Left colon (tissue), 2 donors: ENCODE measurements at regions not wholly inside any gene's neighbourhood (a gene's known extent, or its start where the extent isn't known, plus 50 kb on each side); places are given as distances from the start of the nearest gene placed in this dataset.

Experiments used
- ATAC-seq: fragments of 200-7000 bp; cut with Tn5 transposase; one replicate; pipeline ENCODE4 v1.9.1; 2020; ENCODE audit warnings: mild to moderate bottlenecking, moderate library complexity
- DNase-seq, 2 donors: peaks; one replicate each; pipeline ENCODE4 v3.0.0-alpha.2; 2020
- intact Hi-C, 2 donors: fragments of 100-400 bp; cut with DNase I in 1 of 2; cut with micrococcal nuclease in 1 of 2; formaldehyde crosslinking; loops; one replicate each; pipeline versions ENCODE4 v1.11.2 to v1.14.0; 2022; cut with DNase I, micrococcal nuclease
- microRNA-seq, 2 donors: library from miRNA; unstranded; fragments of <30 nt; microRNA quantifications; one replicate each; pipeline versions ENCODE4 v1.1.0 to v1.2.0, GENCODE V29; 2020
- donor health status: DM: no; HTN: no; CAD: no.
- donor health status: DM: yes; HTN: yes; CAD: no.

DNA sequence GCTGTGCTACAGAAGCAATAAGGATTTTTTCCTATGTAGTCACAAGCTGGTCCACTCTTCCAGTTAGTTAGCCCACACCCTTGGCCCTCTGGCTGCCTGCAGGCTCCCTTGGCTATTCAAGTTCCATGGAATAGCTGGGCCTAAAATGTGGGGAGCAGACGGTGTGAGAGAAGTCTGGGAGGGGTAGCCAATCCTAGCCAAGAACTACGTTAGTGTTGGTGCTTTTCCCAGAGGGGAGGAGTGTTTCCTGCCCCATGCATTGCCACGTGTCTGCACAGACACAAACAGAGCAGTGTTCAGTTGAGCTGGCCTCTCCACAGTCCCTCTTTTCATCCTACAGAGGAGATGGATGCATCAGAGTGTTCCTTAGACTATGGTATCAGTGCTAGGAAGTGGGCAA lies 59.0 kb upstream of the IPO9 start:
- ATAC-seq (no peak), DNase-seq (no peak)
- intact Hi-C loops: no loop called here

DNA sequence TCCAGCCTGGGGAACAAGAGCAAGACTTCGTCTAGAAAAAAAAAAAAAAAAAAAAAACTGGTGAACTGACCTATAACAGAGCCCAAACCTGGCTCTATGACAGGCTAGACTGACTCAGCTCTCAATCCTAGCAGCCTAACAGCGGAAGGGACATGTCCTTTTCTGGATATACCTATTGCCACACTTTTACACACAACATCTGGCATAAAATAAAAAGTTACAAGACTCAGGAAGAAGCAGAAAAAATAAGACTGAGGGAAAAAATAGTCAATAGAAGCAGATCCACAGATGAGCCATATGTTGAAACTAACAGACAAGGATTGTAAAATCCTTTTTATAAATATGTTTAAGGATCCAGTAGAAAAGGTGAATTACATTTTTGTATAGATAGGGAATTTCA lies 57.5 kb upstream of the IPO9 start:
- ATAC-seq (no peak), DNase-seq (no peak)
- intact Hi-C loops: no loop called here

DNA sequence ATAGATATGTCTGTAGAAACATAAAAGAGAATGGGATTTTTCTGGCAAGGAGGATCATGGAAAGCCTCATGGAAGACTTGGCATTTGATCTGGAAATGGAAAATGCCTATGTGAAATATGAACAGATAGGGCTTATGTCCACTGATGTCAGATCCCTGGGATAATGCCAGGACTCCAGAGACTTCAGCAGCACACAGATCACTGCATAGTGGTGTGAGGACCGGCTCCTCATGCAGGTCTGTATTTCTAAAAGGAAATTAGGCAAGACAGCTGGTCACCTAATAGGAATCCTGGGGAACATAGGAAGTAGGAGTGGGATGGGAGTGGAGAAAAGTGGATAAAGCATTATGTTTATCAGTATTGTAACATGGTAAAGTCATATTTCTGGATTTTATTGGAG lies 56.8 kb upstream of the IPO9 start:
- ATAC-seq: no peak
- intact Hi-C loops: no loop called here
- DNase-seq: no peak

DNA sequence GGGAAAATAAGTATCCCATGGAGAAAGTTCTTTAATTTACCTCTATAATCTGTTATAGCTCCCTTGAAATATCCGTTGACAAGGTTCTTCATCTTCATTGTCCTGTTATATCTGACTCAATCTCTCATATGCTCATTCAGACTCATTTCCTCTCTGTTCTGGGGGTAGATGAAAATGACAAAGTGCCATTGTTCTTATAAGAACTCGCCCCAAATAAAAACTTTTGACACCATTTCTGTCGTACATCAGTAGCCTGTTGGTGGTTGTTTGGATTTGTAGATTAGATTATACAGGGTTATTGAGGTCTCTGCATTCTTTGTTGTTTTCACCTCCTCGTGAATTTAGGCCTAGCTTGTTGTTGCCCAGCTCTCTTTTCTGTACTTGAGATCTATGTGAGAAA lies 55.2 kb upstream of the IPO9 start:
- ATAC-seq (no peak), DNase-seq (no peak)
- intact Hi-C loops: no loop called here

DNA sequence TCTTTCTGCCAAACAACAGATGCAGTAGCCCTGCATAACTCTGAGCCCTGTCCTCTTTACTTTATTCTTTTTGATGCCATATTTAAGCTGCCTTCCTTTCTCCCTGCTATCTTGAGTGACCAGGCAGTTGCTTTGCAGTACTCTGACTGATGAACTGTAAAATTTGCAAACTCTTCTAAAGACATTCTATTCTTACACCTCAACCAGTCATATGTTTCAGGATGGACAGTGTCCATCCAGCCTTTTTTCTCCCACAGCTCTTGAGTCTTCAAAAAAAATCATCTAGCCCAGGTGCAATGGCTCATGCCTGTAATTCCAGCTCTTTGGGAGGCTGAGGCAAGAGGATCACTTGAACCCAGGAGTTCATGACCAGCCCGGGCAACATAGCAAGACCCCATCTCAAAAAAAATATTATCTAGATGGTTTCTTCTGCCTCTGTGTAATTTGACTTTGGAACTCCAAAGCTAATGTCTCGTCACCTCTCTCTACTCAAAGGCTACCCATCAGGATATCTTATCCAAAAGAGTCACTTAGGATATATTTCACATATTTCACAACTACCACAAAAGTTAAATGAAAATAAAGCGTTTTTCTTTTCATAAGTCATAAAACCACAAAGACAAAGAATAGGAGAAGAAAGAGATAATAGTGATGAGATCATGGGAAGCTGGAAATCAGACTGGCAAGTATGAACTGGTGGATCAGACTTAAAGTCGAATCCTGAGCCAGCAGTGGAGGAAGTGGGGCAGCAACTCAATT lies 54.6 kb upstream of the IPO9 start:
- intact Hi-C loops: no loop called here
- ATAC-seq: no peak
- DNase-seq: no peak

DNA sequence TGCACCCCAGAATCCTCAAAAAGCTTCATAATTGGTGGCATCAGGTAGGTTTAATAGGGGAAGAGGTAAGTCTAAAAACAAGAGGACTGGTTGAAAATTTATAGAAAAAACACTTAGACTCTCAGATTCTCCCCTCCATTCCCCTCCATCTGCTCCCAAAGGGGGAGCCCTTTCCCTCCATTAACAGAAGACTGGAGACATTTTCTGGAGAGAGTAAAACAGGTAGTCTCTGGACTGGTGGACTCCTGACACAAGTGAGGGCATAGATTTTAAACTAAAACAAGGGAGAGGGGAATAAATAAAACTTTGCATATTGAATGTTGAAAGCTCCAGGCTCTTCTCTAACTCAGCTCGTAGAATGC lies 54.0 kb upstream of the IPO9 start:
- no peak for ATAC-seq
- no peak for DNase-seq
- intact Hi-C loops: no loop called here

DNA sequence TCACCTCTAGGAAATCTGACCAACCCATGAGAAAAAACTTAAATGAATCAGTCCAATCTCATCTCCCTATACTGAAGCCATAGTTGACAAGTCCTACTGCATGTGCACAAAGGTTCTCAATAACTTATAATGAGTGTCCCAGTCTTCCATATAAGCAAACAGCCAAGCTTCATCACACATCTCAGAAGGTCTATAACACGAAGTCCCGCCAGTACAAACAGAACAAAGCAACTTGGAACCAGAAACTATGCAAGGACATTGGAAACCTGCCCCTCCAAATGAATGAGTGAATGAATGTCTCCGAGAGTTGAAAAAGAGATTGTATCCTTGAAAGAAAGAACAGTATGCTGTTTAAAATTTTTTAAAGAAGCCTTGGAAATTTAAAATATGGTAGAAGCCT lies 53.6 kb upstream of the IPO9 start:
- DNase-seq (no peak), ATAC-seq (no peak)
- intact Hi-C loops: no loop called here

DNA sequence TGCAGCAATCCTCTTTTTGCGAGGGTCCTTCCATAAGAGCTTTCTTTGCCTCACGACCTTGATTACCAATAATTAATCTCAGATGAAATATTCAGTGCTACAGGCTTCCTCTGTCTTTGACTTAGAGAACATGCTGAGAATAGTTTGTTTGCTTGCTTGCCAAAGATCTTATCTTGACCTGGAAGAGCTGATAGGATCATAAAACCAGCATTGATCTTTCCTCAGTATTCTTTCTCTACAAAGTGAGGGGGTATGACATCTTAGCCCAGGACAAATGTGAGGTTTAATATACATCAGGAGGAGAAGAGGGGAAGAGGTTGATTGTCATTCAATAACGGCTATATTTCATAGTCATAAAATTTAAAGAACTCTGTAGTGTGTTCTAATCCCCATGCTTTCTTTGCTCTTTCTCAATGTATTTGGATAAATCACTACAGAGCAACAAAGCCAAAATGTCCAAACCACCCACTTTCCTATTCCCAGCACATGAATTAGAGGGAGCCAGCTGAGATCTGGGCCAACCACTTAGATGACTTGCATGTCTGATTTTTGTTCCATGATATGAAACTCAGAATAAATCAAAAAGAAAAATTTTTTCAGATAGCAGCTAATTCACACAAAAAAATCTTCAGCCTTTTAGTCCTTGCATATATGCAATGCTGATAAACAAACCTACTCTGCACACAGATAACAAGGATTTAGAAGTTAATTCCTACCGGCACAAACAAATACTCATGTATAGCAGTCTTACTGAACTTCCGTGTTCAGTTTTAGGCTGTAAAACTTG lies 50.5 kb upstream of the IPO9 start:
- no peak for DNase-seq
- intact Hi-C loops: no loop called here

More for the DNA sequence above, 50.5 kb upstream of the IPO9 start:
- no peak for ATAC-seq

Small RNAs in the stretch of these regions (microRNA-seq; reads per million reads assigned to microRNA genes)
- gene MIR5191: 0 reads per million in 2 donors
